ENCODE measurements at regions not wholly inside any gene's neighbourhood (a gene's known extent, or its start where the extent isn't known, plus 50 kb on each side); places are given as distances from the start of the nearest gene placed in this dataset.

GRCh38 chr13:83007226-83007625, 875.0 kb downstream of the SLITRK1 start:
- CTCF ChIA-PET = no interaction called here
- Histone ChIP-seq H4K5ac (ENCODE audit: low read depth, low read length) (no peak overlapping the region), H3K4me1 (ENCODE audit: control insufficient read depth, insufficient read depth, low read length) (no peaks in the 10 kb centered on the region), H4K91ac (ENCODE audit: insufficient read depth, low read depth, low read length) (no peak overlapping the region), H3K4ac (ENCODE audit: low read depth, low read length) (no peak overlapping the region), H3K9me3 (ENCODE audit: control insufficient read depth, insufficient read depth, low read length) (no peaks in the 10 kb centered on the region), H3K18ac (ENCODE audit: low read depth, low read length) (no peak overlapping the region), H3K36me3 (ENCODE audit: control insufficient read depth, insufficient read depth, low read length) (no peaks in the 10 kb centered on the region), H3K79me1 (ENCODE audit: low read depth in 1 of 2, low read length in 2 of 2) (no peaks in the 10 kb centered on the region), H3K9ac (ENCODE audit: low read depth, low read length) (no peak overlapping the region), H3K23ac (ENCODE audit: low read depth, low read length) (no peak overlapping the region), H3K27me3 (ENCODE audit: control insufficient read depth, insufficient read depth, low read length) (no peaks in the 10 kb centered on the region), H2BK20ac (ENCODE audit: low read depth, low read length) (no peak overlapping the region), H2BK120ac (ENCODE audit: low read depth, low read length) (no peak overlapping the region), H2BK5ac (ENCODE audit: low read depth, low read length, poor library complexity, severe bottlenecking) (no peak overlapping the region), H3K4me3 (ENCODE audit: insufficient read depth, low read depth, low read length) (no peak overlapping the region), H2AFZ (replicated peaks; ENCODE audit: low read length, poor library complexity) (no peak overlapping the region), H2AK9ac (replicated peaks; ENCODE audit: low read depth, low read length, poor library complexity) (no peak overlapping the region), H3K56ac (ENCODE audit: extremely low read depth, insufficient read depth, low read length) (no peak overlapping the region), H3K14ac (replicated peaks; ENCODE audit: low read depth, low read length) (no peak overlapping the region), H3K9me1 (ENCODE audit: insufficient read depth, low read length) (no peaks in the 10 kb centered on the region), H2AK5ac (ENCODE audit: low read depth, low read length) (no peak overlapping the region), H2BK15ac (ENCODE audit: low read depth, low read length) (no peak overlapping the region), H3K4me2 (ENCODE audit: low read depth, low read length) (no peak overlapping the region), H4K8ac (ENCODE audit: low read depth in 2 of 2, low read length in 2 of 2) (no peak overlapping the region), H3K27ac (ENCODE audit: insufficient read depth, low read length) (no peak overlapping the region), H4K20me1 (ENCODE audit: insufficient read depth, low read length) (no peaks in the 10 kb centered on the region)
- TF ChIP-seq RCOR1 (IDR thresholded peaks at IDR 0.05; ENCODE audit: insufficient replicate concordance, low read length) = no peak
- no peak for TF ChIP-seq RAD21 (IDR thresholded peaks at IDR 0.05; ENCODE audit: low read length)
- no peak for TF ChIP-seq CTCF (conservative IDR thresholded peaks at IDR 0.05; ENCODE audit: low read depth, low read length)
- TF ChIP-seq FOS (IDR thresholded peaks at IDR 0.05; ENCODE audit: low read depth, low read length) = no peak
- TF ChIP-seq CHD1 (IDR thresholded peaks at IDR 0.05; ENCODE audit: low read depth, low read length) = no peak
- TF ChIP-seq POLR2A (IDR thresholded peaks at IDR 0.05; ENCODE audit: low read depth, low read length) = no peak
- BruUV-seq (replicated peaks) = no TSS peak
- no peak for DNase-seq
- POLR2A ChIA-PET (ENCODE audit: unreplicated experiment) = no interaction called here
- no peak for ATAC-seq (ENCODE audit: low read depth)
- intact Hi-C loops (cut with micrococcal nuclease) = no loop called here
- dilution Hi-C loops (cut with HindIII; ENCODE audit: low sequenced_read_pairs, unreplicated experiment) = no loop called here
- in situ Hi-C loops (cut with MboI; ENCODE audit: low sequenced_read_pairs) = no loop called here

Measured in IMR-90 (cell line).